ENCODE measurements at regions not wholly inside any gene's neighbourhood (a gene's known extent, or its start where the extent isn't known, plus 50 kb on each side); places are given as distances from the start of the nearest gene placed in this dataset.

- no peak for DNase-seq (ENCODE audit: low read depth)
- H3K4me3 ChIP-seq (ENCODE audit: control insufficient read depth, low read depth, low read length) = no peak overlapping the region
- no peak for TF ChIP-seq CTCF (IDR thresholded peaks at IDR 0.05; ENCODE audit: control insufficient read depth, insufficient read depth, low read depth, low read length, missing control alignments)
Observed at GRCh38 chr19:32254509-32254890, 90.9 kb upstream of the ZNF507 start.

GRCh38 chr19:32255536-32256295 is 89.7 kb upstream of the ZNF507 start:
- TF ChIP-seq CTCF (IDR thresholded peaks at IDR 0.05; ENCODE audit: control insufficient read depth, insufficient read depth, low read depth, low read length, missing control alignments) = no peak
- H3K4me3 ChIP-seq (ENCODE audit: control insufficient read depth, low read depth, low read length) = no peak overlapping the region

DNA sequence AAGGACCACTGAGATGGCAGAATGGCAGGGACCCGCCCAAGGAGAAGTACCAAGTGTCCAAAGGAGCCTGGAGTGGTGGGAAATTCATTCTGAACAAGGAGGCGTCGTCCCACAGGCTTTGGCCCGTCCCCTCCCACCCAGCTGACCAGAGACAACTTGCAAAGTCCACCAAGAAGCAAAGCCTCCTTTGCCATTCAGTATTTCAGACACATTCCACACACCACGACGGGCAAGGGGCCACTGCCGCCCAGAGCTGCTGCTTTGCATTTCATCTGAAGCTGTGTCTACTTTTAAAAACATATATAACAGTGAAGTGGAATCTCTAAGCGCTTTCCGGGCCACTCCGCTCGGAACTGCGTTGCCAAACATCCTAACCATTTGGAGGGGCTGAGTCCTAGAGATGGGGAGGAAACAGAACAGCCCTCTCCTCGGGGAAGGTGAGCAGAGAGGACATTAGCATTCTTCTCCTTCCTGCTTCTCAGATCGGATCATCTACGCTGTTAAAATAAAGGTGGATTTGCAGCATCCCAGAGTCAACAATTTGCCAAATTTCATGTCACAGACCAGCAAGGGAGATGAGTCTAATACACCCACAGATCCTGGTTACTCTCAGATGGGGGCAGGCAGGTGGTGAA is 89.0 kb upstream of the ZNF507 start:
- no peak for DNase-seq (ENCODE audit: low read depth)
- no peak overlapping the region for H3K4me3 ChIP-seq (ENCODE audit: control insufficient read depth, low read depth, low read length)
- TF ChIP-seq CTCF (IDR thresholded peaks at IDR 0.05; ENCODE audit: control insufficient read depth, insufficient read depth, low read depth, low read length, missing control alignments) = no peak

More at GRCh38 chr19:32255536-32256295, 89.7 kb upstream of the ZNF507 start:
- no peak for DNase-seq (ENCODE audit: low read depth)

DNA sequence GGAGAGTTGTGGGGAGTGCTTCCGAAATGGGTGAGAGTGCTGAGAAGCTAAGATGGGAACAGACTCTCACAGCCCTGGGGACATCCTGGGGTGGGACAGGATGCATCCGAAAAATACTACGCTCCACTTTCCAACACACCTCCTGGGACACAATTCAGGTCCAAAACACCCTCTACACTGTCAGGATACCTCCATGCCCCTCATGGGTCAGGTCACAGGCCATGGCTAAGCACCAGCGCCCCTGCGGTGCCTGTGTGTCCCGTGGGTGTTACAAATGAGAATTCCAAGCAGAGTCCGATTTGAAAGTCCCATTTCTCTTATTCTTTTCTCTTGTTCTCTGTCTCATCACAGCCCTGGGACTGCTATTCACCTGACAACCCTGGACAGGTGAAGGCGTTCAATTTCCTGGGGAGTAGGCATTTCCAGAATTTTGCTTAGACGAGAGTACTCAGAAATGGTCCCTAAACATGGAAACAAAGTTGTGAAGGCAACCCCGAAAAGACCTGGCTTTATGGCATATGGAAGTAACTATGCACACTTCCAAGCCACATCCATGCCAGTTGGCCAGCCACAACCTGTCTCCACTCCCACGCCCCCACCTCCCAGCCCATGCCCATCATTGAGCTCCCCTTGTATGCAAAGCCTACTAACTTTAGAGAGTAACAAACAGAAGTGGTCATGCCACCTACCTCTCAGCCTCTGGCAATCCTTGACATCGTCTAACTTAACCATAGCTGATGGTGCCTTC is 87.9 kb upstream of the ZNF507 start:
- no peak overlapping the region for H3K4me3 ChIP-seq (ENCODE audit: control insufficient read depth, low read depth, low read length)
- TF ChIP-seq CTCF (IDR thresholded peaks at IDR 0.05; ENCODE audit: control insufficient read depth, insufficient read depth, low read depth, low read length, missing control alignments) = no peak

GRCh38 chr19:32258167-32258566 is 87.2 kb upstream of the ZNF507 start:
- DNase-seq (ENCODE audit: low read depth) = no peak
- TF ChIP-seq CTCF (IDR thresholded peaks at IDR 0.05; ENCODE audit: control insufficient read depth, insufficient read depth, low read depth, low read length, missing control alignments) = no peak
- H3K4me3 ChIP-seq (ENCODE audit: control insufficient read depth, low read depth, low read length) = no peak overlapping the region

More for the DNA sequence above, 87.9 kb upstream of the ZNF507 start:
- no peak for DNase-seq (ENCODE audit: low read depth)

- DNase-seq (ENCODE audit: low read depth) = no peak
- no peak for TF ChIP-seq CTCF (IDR thresholded peaks at IDR 0.05; ENCODE audit: control insufficient read depth, insufficient read depth, low read depth, low read length, missing control alignments)
- no peak overlapping the region for H3K4me3 ChIP-seq (ENCODE audit: control insufficient read depth, low read depth, low read length)
Observed at GRCh38 chr19:32264568-32264967, 80.8 kb upstream of the ZNF507 start.

Measured in AG09309 (cell line).